ENCODE measurements at regions not wholly inside any gene's neighbourhood (a gene's known extent, or its start where the extent isn't known, plus 50 kb on each side); places are given as distances from the start of the nearest gene placed in this dataset.

- no peak for TF ChIP-seq EZH2 (IDR thresholded peaks at IDR 0.05; ENCODE audit: borderline replicate concordance, insufficient read depth, low read depth, low read length, poor library complexity, severe bottlenecking)
- TF ChIP-seq CTCF (IDR thresholded peaks at IDR 0.05): no peak
Measured at GRCh38 chr2:768451-768850, 91.2 kb upstream of the TMEM18 start.
